GM23248 (cell line): ENCODE measurements at regions not wholly inside any gene's neighbourhood (a gene's known extent, or its start where the extent isn't known, plus 50 kb on each side); places are given as distances from the start of the nearest gene placed in this dataset.
"Not testable (repeated sequence)": the region's sequence is repeated elsewhere in the genome, so short reads cannot be mapped to it uniquely, and the experiment has no call there.

Experiments
- EZH2 ChIP-seq: fragments of 200-600 bp; sonication (generic); IDR thresholded peaks from 2 replicates; pipeline ENCODE4 v1.6.1; 2018; ENCODE audit warnings: antibody characterized with exemption, mild to moderate bottlenecking; ENCODE audit not compliant: insufficient read depth, poor library complexity, severe bottlenecking
- EZH2phosphoT487 ChIP-seq: fragments of 200-600 bp; sonication (generic); IDR thresholded peaks from 2 replicates; pipeline ENCODE4 v1.6.1; 2018; ENCODE audit warnings: antibody characterized with exemption, moderate library complexity, mild to moderate bottlenecking, low read depth; ENCODE audit not compliant: insufficient read depth

DNA sequence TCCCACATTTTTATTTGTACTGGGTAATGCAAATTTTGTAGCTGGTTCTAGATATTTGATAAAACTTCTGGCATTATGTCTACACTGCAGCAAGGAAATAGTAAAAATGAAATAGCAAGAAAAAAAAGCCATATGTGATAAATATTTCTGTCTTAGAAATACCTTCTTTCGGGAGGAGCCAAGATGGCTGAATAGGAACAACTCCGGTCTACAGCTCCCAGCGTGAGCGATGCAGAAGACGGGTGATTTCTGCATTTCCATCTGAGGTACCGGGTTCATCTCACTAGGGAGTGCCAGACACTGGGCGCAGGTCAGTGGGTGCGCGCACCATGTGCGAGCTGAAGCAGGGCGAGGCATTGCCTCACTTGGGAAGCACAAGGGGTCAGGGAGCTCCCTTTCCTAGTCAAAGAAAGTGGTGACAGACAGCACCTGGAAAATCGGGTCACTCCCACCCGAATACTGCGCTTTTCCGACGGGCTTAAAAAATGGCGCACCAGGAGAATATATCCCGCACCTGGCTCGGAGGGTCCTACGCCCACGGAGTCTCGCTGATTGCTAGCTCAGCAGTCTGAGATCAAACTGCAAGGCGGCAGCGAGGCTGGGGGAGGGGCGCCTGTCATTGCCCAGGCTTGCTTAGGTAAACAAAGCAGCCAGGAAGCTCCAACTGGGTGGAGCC is 461.4 kb downstream of the ZWINT start:
- not testable (repeated sequence) for TF ChIP-seq EZH2, EZH2phosphoT487
